Trophoblast cell (in vitro differentiated cells and primary cell): ENCODE measurements at regions not wholly inside any gene's neighbourhood (a gene's known extent, or its start where the extent isn't known, plus 50 kb on each side); places are given as distances from the start of the nearest gene placed in this dataset.

Source experiments
- DNase-seq, 2 donors: peaks; one replicate each; pipeline ENCODE4 v3.0.0-alpha.2; 2016
- H2AFZ ChIP-seq: 2 replicates; pipeline ENCODE4 v1.6.1; 2013; ENCODE audit warnings: low read length, moderate library complexity, mild to moderate bottlenecking; ENCODE audit not compliant: insufficient read depth, poor library complexity
- H2AK5ac ChIP-seq: 2 replicates; pipeline ENCODE4 v1.6.1; 2013; ENCODE audit warnings: mild to moderate bottlenecking, low read length
- H2BK120ac ChIP-seq: 2 replicates; pipeline ENCODE4 v1.6.1; 2013; ENCODE audit warnings: low read length, mild to moderate bottlenecking, moderate library complexity; ENCODE audit not compliant: insufficient read depth, poor library complexity
- H2BK12ac ChIP-seq: 2 replicates; pipeline ENCODE4 v1.6.1; 2013; ENCODE audit warnings: mild to moderate bottlenecking, low read length, moderate library complexity
- H2BK5ac ChIP-seq: 2 replicates; pipeline ENCODE4 v1.6.1; 2013; ENCODE audit warnings: low read length, low read depth, moderate library complexity, mild to moderate bottlenecking; ENCODE audit not compliant: poor library complexity
- H3K14ac ChIP-seq: 2 replicates; pipeline ENCODE4 v1.6.1; 2013; ENCODE audit warnings: mild to moderate bottlenecking, low read length
- H3K18ac ChIP-seq: 2 replicates; pipeline ENCODE4 v1.6.1; 2013; ENCODE audit warnings: mild to moderate bottlenecking, low read length
- H3K23ac ChIP-seq: 2 replicates; pipeline ENCODE4 v1.6.1; 2013; ENCODE audit warnings: low read length
- H3K27ac ChIP-seq: 2 replicates; pipeline ENCODE4 v1.5.1; 2013; ENCODE audit warnings: low read depth, mild to moderate bottlenecking, inconsistent platforms, low read length, moderate library complexity
- H3K27me3 ChIP-seq: 2 replicates; pipeline ENCODE4 v1.6.1; 2013; ENCODE audit warnings: inconsistent platforms, mild to moderate bottlenecking, low read length, moderate library complexity; ENCODE audit not compliant: insufficient read depth
- H3K36me3 ChIP-seq, 2 experiments: 1 replicate in 1 of 2; 2 replicates in 1 of 2; pipeline ENCODE4 v1.6.1; 2013; ENCODE audit warnings: low read length in 2 of 2, mild to moderate bottlenecking in 2 of 2, moderate library complexity in 1 of 2; ENCODE audit not compliant: insufficient read depth in 2 of 2, control insufficient read depth in 1 of 2
- H3K4ac ChIP-seq: 2 replicates; pipeline ENCODE4 v1.6.1; 2013; ENCODE audit warnings: low read depth, mild to moderate bottlenecking, low read length, moderate library complexity
- H3K4me1 ChIP-seq, 2 experiments: 1 replicate in 1 of 2; 2 replicates in 1 of 2; pipeline ENCODE4 v1.6.1; 2013; ENCODE audit warnings: low read length in 2 of 2, mild to moderate bottlenecking in 2 of 2, moderate library complexity in 1 of 2; ENCODE audit not compliant: insufficient read depth in 2 of 2, control insufficient read depth in 1 of 2
- H3K4me2 ChIP-seq: 2 replicates; pipeline ENCODE4 v1.6.1; 2013; ENCODE audit warnings: inconsistent platforms, mild to moderate bottlenecking, low read length, moderate library complexity
- H3K4me3 ChIP-seq: 2 replicates; pipeline ENCODE4 v1.5.1; 2013; ENCODE audit warnings: mild to moderate bottlenecking, low read depth, low read length, inconsistent platforms
- H3K79me1 ChIP-seq: one replicate; pipeline ENCODE4 v1.6.1; 2013; ENCODE audit warnings: low read length
- H3K79me2 ChIP-seq: 2 replicates; pipeline ENCODE4 v1.6.1; 2013; ENCODE audit warnings: low read length, mild to moderate bottlenecking; ENCODE audit not compliant: control insufficient read depth, insufficient read depth, poor library complexity
- H3K9ac ChIP-seq: 2 replicates; pipeline ENCODE4 v1.6.1; 2013; ENCODE audit warnings: mild to moderate bottlenecking, low read length
- H3K9me3 ChIP-seq: 2 replicates; pipeline ENCODE4 v1.6.1; 2013; ENCODE audit warnings: low read depth, mild to moderate bottlenecking, control low read depth, inconsistent platforms, low read length; ENCODE audit not compliant: insufficient read depth
- H4K12ac ChIP-seq: 2 replicates; pipeline ENCODE4 v1.6.1; 2013; ENCODE audit warnings: low read depth, mild to moderate bottlenecking, low read length, moderate library complexity
- H4K8ac ChIP-seq: 2 replicates; pipeline ENCODE4 v1.6.1; 2013; ENCODE audit warnings: low read depth, mild to moderate bottlenecking, low read length, moderate library complexity
- H4K91ac ChIP-seq: one replicate; pipeline ENCODE4 v1.6.1; 2013; ENCODE audit warnings: low read depth, mild to moderate bottlenecking, low read length, moderate library complexity
- WGBS: extraction: QIAGEN DNeasy Blood & Tissue Kit; methylation state at CpG from one replicate; pipeline ENCODE4 v1.1.7; 2013; ENCODE audit warnings: missing lambda C conversion rate; ENCODE audit not compliant: insufficient read length, insufficient coverage; ENCODE audit errors: extremely low coverage; 5-methylcytosine and 5-hydroxymethylcytosine counted together

GRCh38 chr20:24850176-24850575 lies 98.9 kb upstream of the CST7 start:
- no peak for DNase-seq
- Histone ChIP-seq H4K8ac (no peak overlapping the region), H4K91ac (no peak overlapping the region), H3K9ac (no peak overlapping the region), H2BK12ac (no peak overlapping the region), H3K9me3 (peaks cover 2% of the 10 kb centered on the region), H3K79me2 (no peaks in the 10 kb centered on the region), H3K14ac (no peak overlapping the region), H3K4me1 (no peaks in the 10 kb centered on the region), H2BK5ac (no peak overlapping the region), H3K4me3 (no peak overlapping the region), H2AK5ac (no peak overlapping the region), H4K12ac (no peak overlapping the region), H3K4me2 (no peak overlapping the region), H3K27ac (no peak overlapping the region), H3K4ac (no peak overlapping the region), H3K23ac (no peak overlapping the region), H3K27me3 (no peaks in the 10 kb centered on the region), H2BK120ac (no peak overlapping the region), H2AFZ (no peak overlapping the region), H3K79me1 (no peaks in the 10 kb centered on the region), H3K36me3 (no peaks in the 10 kb centered on the region), H3K18ac (no peak overlapping the region)
- no CpG with 5 or more reads among the region's 5 CpGs for WGBS

GRCh38 chr20:24851346-24852019 lies 97.6 kb upstream of the CST7 start:
- no peak overlapping the region for H3K14ac ChIP-seq
- peaks cover 6% of the 10 kb centered on the region for H3K9me3 ChIP-seq
- no peak overlapping the region for H3K18ac ChIP-seq
- no peaks in the 10 kb centered on the region for H3K79me2 ChIP-seq
- no peak overlapping the region for H4K91ac ChIP-seq
- no peak overlapping the region for H3K9ac ChIP-seq
- no peak overlapping the region for H2BK120ac ChIP-seq
- H3K79me1 ChIP-seq, result no peaks in the 10 kb centered on the region
- no peak overlapping the region for H3K23ac ChIP-seq
- H3K36me3 ChIP-seq, result no peaks in the 10 kb centered on the region
- no peak overlapping the region for H4K12ac ChIP-seq
- H4K8ac ChIP-seq, result no peak overlapping the region
- no peak overlapping the region for H2AK5ac ChIP-seq
- no peaks in the 10 kb centered on the region for H3K4me1 ChIP-seq
- H3K4me3 ChIP-seq, result no peak overlapping the region
- no peak overlapping the region for H3K27ac ChIP-seq
- H3K27me3 ChIP-seq, result no peaks in the 10 kb centered on the region
- H2BK5ac ChIP-seq, result no peak overlapping the region
- no peak overlapping the region for H3K4ac ChIP-seq
- no peak overlapping the region for H2BK12ac ChIP-seq
- DNase-seq, result no peak
- no peak overlapping the region for H3K4me2 ChIP-seq
- no CpG with 5 or more reads among the region's 3 CpGs for WGBS
- no peak overlapping the region for H2AFZ ChIP-seq

- no peak overlapping the region for H4K8ac ChIP-seq
- H3K23ac ChIP-seq, result no peak overlapping the region
- H2AFZ ChIP-seq, result no peak overlapping the region
- H3K14ac ChIP-seq, result no peak overlapping the region
- no peak overlapping the region for H3K27ac ChIP-seq
- H3K9ac ChIP-seq, result no peak overlapping the region
- no peak overlapping the region for H2BK12ac ChIP-seq
- peaks cover 19% of the 10 kb centered on the region for H3K9me3 ChIP-seq
- H3K36me3 ChIP-seq, result no peaks in the 10 kb centered on the region
- no CpG with 5 or more reads among the region's 1 CpG for WGBS
- no peak overlapping the region for H2AK5ac ChIP-seq
- H2BK5ac ChIP-seq, result no peak overlapping the region
- no peak overlapping the region for H4K12ac ChIP-seq
- no peaks in the 10 kb centered on the region for H3K79me1 ChIP-seq
- DNase-seq, result no peak
- H3K4me2 ChIP-seq, result no peak overlapping the region
- H3K4me3 ChIP-seq, result no peak overlapping the region
- no peaks in the 10 kb centered on the region for H3K79me2 ChIP-seq
- H2BK120ac ChIP-seq, result no peak overlapping the region
- H3K27me3 ChIP-seq, result no peaks in the 10 kb centered on the region
- H4K91ac ChIP-seq, result no peak overlapping the region
- H3K4me1 ChIP-seq, result no peaks in the 10 kb centered on the region
- H3K18ac ChIP-seq, result no peak overlapping the region
- H3K4ac ChIP-seq, result no peak overlapping the region
These were observed 95.2 kb upstream of the CST7 start for GRCh38 chr20:24853916-24854315.

- H3K9me3 ChIP-seq, result peaks cover 28% of the 10 kb centered on the region
- no peak overlapping the region for H3K23ac ChIP-seq
- H2BK12ac ChIP-seq, result no peak overlapping the region
- no peak overlapping the region for H4K91ac ChIP-seq
- WGBS, result no CpG with 5 or more reads among the region's 1 CpG
- no peak overlapping the region for H3K14ac ChIP-seq
- H3K79me1 ChIP-seq, result no peaks in the 10 kb centered on the region
- no peaks in the 10 kb centered on the region for H3K4me1 ChIP-seq
- H3K4me3 ChIP-seq, result no peak overlapping the region
- H3K27me3 ChIP-seq, result no peaks in the 10 kb centered on the region
- H3K4ac ChIP-seq, result no peak overlapping the region
- no peaks in the 10 kb centered on the region for H3K79me2 ChIP-seq
- H2AFZ ChIP-seq, result no peak overlapping the region
- no peak for DNase-seq
- H3K18ac ChIP-seq, result no peak overlapping the region
- H2BK5ac ChIP-seq, result no peak overlapping the region
- H3K27ac ChIP-seq, result no peak overlapping the region
- no peak overlapping the region for H2BK120ac ChIP-seq
- H2AK5ac ChIP-seq, result no peak overlapping the region
- no peak overlapping the region for H3K9ac ChIP-seq
- H3K36me3 ChIP-seq, result no peaks in the 10 kb centered on the region
- no peak overlapping the region for H4K12ac ChIP-seq
- no peak overlapping the region for H4K8ac ChIP-seq
- no peak overlapping the region for H3K4me2 ChIP-seq
These were observed 93.2 kb upstream of the CST7 start for GRCh38 chr20:24855848-24856247.
